HG03159 (cell line): ENCODE measurements at regions not wholly inside any gene's neighbourhood (a gene's known extent, or its start where the extent isn't known, plus 50 kb on each side); places are given as distances from the start of the nearest gene placed in this dataset.
"Not testable (repeated sequence)": the region's sequence is repeated elsewhere in the genome, so short reads cannot be mapped to it uniquely, and the experiment has no call there.

Source experiments
- ATAC-seq: cut with Tn5 transposase; IDR thresholded peaks from one replicate; pipeline ENCODE4 v1.9.1; 2021; ENCODE audit warnings: mild to moderate bottlenecking, moderate library complexity; ENCODE audit not compliant: unreplicated experiment

GRCh38 chr5:56763711-56764466 is 51.5 kb upstream of the MAP3K1 start:
- ATAC-seq, result no peak

- ATAC-seq, result no peak
Measured at GRCh38 chr5:56763182-56763581, 52.2 kb upstream of the MAP3K1 start.

- ATAC-seq, result no peak
Measured at GRCh38 chr5:56761151-56761885, 54.0 kb upstream of the MAP3K1 start.

- ATAC-seq, result no peak
Measured at GRCh38 chr5:56760723-56761122, 54.6 kb upstream of the MAP3K1 start.

GRCh38 chr5:56759521-56760216 is 55.7 kb upstream of the MAP3K1 start:
- ATAC-seq, result no peak

- ATAC-seq, result no peak
Measured at GRCh38 chr5:56757077-56757476, 58.3 kb upstream of the MAP3K1 start.

GRCh38 chr5:56755036-56755555 is 60.3 kb upstream of the MAP3K1 start:
- ATAC-seq, result no peak

- ATAC-seq, result not testable (repeated sequence)
Measured at GRCh38 chr5:56753588-56753987, 61.8 kb upstream of the MAP3K1 start.

GRCh38 chr5:56751572-56752313 is 63.6 kb upstream of the MAP3K1 start:
- ATAC-seq, result no peak

- no peak for ATAC-seq
Measured at GRCh38 chr5:56749842-56750241, 65.5 kb upstream of the MAP3K1 start.

GRCh38 chr5:56746553-56747339 is 68.6 kb upstream of the MAP3K1 start:
- ATAC-seq, result no peak

- no peak for ATAC-seq
Measured at GRCh38 chr5:56745864-56746263, 69.5 kb upstream of the MAP3K1 start.

- no peak for ATAC-seq
Measured at GRCh38 chr5:56740868-56741267, 74.5 kb upstream of the MAP3K1 start.

GRCh38 chr5:56739990-56740389 is 75.4 kb upstream of the MAP3K1 start:
- ATAC-seq, result no peak

- no peak for ATAC-seq
Measured at GRCh38 chr5:56737951-56738606, 77.3 kb upstream of the MAP3K1 start.

- no peak for ATAC-seq
Measured at GRCh38 chr5:56737002-56737621, 78.2 kb upstream of the MAP3K1 start.

GRCh38 chr5:56735849-56736641 is 79.3 kb upstream of the MAP3K1 start:
- ATAC-seq, result no peak

GRCh38 chr5:56734091-56734694 is 81.2 kb upstream of the MAP3K1 start:
- no peak for ATAC-seq
